ENCODE measurements at regions not wholly inside any gene's neighbourhood (a gene's known extent, or its start where the extent isn't known, plus 50 kb on each side); places are given as distances from the start of the nearest gene placed in this dataset.
A peak's percentile ranks its signal among the peaks of the same experiment; 100 is the strongest.

DNA sequence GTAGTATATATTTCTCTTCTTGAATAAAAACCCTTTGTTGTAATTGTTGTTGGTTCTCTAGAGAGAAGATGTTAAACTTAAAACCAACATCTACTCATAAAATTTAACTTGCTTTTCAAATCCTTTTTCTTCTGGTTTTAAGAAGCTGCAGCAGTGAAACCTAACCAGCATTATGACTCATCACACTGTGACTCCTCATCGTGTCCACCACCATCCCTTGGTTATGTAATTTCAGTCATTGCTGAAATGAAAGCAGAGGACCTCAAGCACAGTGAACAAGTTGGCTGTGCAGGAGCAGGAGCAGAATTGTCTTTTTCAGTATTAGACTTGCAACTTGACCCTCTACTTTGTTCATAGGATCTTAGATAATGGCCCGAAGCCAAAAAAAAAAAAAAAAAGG, 64.9 kb upstream of the HTR2A start:
- Histone ChIP-seq H3K27ac (no peak overlapping the region), H3K4me1 (no peaks in the 10 kb centered on the region), H3K9me3 (peaks cover 0 to 4% (median 0%) of the 10 kb centered on the region in 11 donors), H3K27me3 (peaks cover 0 to 7% (median 0%) of the 10 kb centered on the region in 7 donors), H3K4me3 (no peak overlapping the region), H3K36me3 (no peaks in the 10 kb centered on the region)
- DNase-seq (no peak), ATAC-seq (peak in 1 of 8 donors; percentile 52)
- 54 to 63% methylated on average over 2 of the region's 2 CpGs for WGBS, 2 donors
- TF ChIP-seq, protein P1, sequence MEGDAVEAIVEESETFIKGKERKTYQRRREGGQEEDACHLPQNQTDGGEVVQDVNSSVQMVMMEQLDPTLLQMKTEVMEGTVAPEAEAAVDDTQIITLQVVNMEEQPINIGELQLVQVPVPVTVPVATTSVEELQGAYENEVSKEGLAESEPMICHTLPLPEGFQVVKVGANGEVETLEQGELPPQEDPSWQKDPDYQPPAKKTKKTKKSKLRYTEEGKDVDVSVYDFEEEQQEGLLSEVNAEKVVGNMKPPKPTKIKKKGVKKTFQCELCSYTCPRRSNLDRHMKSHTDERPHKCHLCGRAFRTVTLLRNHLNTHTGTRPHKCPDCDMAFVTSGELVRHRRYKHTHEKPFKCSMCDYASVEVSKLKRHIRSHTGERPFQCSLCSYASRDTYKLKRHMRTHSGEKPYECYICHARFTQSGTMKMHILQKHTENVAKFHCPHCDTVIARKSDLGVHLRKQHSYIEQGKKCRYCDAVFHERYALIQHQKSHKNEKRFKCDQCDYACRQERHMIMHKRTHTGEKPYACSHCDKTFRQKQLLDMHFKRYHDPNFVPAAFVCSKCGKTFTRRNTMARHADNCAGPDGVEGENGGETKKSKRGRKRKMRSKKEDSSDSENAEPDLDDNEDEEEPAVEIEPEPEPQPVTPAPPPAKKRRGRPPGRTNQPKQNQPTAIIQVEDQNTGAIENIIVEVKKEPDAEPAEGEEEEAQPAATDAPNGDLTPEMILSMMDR (IDR thresholded peaks at IDR 0.05) = no peak
- intact Hi-C loops (cut with DNase I) = no loop called here

DNA sequence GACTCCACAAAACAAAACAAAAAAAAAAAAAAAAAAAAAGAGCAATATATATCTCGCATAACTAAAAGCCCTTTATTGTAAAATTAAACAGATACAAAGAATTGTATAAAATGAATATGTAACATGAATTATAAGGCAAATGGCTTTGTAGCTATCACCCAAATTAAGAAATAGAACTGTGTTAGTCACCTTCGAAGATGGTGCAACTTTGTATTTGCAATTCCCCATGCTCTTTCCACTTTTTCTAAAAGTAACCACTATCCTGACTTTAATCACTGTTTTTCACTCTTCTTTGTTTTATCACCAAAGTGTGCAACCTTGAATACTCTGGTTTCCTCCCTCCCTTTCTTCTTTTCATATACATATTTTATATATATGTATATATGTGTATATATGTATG, 57.1 kb upstream of the HTR2A start:
- TF ChIP-seq, protein P1 (IDR thresholded peaks at IDR 0.05) = no peak
- no peaks in the 10 kb centered on the region for H3K4me1 ChIP-seq
- H3K27me3 ChIP-seq = no peaks in the 10 kb centered on the region

DNA sequence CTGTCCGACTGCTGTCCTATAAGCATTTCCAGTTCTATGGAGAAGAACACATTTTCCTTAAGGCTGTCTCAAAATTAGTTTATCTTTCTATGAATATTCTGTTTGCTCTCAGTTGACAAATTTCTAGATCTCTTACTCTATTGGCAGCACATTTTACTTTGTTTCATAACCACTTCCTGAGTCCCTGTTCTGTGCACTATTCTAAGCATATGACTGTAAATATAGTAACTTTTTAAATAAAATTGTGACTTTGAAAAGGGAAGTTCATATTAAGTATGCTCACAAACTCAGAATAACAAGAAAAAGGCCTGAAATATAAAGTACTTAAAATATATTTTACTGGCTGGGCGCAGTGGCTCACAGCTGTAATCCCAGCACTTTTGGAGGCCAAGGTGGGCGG, 56.5 kb upstream of the HTR2A start:
- no peak overlapping the region for H3K4me3 ChIP-seq
- WGBS, 2 donors = 73 to 78% methylated on average over 3 of the region's 3 CpGs
- H3K4me1 ChIP-seq = no peaks in the 10 kb centered on the region
- intact Hi-C loops (cut with DNase I) = no loop called here
- H3K9me3 ChIP-seq = no peaks in the 10 kb centered on the region
- DNase-seq (no peak), ATAC-seq (no peak)
- TF ChIP-seq, protein P1 (IDR thresholded peaks at IDR 0.05) = no peak
- H3K36me3 ChIP-seq = no peaks in the 10 kb centered on the region
- no peaks in the 10 kb centered on the region for H3K27me3 ChIP-seq
- H3K27ac ChIP-seq = no peak overlapping the region

More for the DNA sequence above, 57.1 kb upstream of the HTR2A start:
- Histone ChIP-seq H3K9me3 (no peaks in the 10 kb centered on the region), H3K36me3 (no peaks in the 10 kb centered on the region), H3K27ac (no peak overlapping the region), H3K4me3 (no peak overlapping the region)
- intact Hi-C loops (cut with DNase I) = no loop called here
- WGBS, 2 donors = 88 to 92% methylated on average over 2 of the region's 2 CpGs
- no peak for ATAC-seq
- DNase-seq = no peak

DNA sequence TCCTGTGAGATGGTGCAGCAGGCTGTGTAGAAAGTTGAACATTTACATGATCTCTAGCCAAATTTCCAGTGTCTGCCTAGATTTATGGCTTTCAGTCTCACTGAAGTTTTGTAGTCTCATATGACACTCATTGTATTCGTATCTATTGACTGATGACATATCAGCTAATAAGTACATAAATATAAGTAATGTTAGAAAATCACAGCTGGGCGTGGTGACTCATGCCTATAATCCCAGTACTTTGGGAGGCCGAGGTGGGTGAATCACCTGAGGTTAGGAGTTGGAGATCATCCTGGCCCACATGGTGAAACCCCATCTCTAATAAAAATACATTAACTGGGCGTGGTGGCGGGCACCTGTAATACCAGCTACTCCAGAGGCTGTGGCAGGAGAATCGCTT, 54.7 kb upstream of the HTR2A start:
- Histone ChIP-seq H3K27me3 (no peaks in the 10 kb centered on the region), H3K4me1 (no peaks in the 10 kb centered on the region), H3K36me3 (no peaks in the 10 kb centered on the region), H3K9me3 (no peaks in the 10 kb centered on the region), H3K27ac (no peak overlapping the region), H3K4me3 (no peak overlapping the region)
- no peak for DNase-seq
- TF ChIP-seq, protein P1 (IDR thresholded peaks at IDR 0.05) = no peak
- WGBS, 2 donors = 71 to 82% methylated on average over 6 of the region's 6 CpGs
- no peak for ATAC-seq
- intact Hi-C loops (cut with DNase I) = no loop called here
